Activated T-helper 17 cell treated with anti-CD3 and anti-CD28 coated beads, Interleukin-2, amount 50 U/mL, for 72 hours (primary cell): ENCODE measurements at regions not wholly inside any gene's neighbourhood (a gene's known extent, or its start where the extent isn't known, plus 50 kb on each side); places are given as distances from the start of the nearest gene placed in this dataset.

Experiments used
- ATAC-seq: fragments of 150-1000 bp; cut with Tn5 transposase; replicated peaks from 2 replicates; pipeline ENCODE4 v1.10.0; 2021; ENCODE audit warnings: mild to moderate bottlenecking, moderate library complexity
- H3K27ac Mint-ChIP-seq: one replicate; pipeline ENCODE4 v1.8.0; 2022; ENCODE audit warnings: mixed read lengths
- H3K27me3 Mint-ChIP-seq: one replicate; pipeline ENCODE4 v1.8.0; 2022; ENCODE audit warnings: mixed read lengths
- H3K36me3 Mint-ChIP-seq: one replicate; pipeline ENCODE4 v1.8.0; 2022; ENCODE audit warnings: low read depth, mild to moderate bottlenecking, mixed read lengths
- H3K4me1 Mint-ChIP-seq: one replicate; pipeline ENCODE4 v1.8.0; 2022; ENCODE audit warnings: mixed read lengths
- H3K4me3 Mint-ChIP-seq: one replicate; pipeline ENCODE4 v1.8.0; 2022; ENCODE audit warnings: mild to moderate bottlenecking, mixed read lengths
- H3K9me3 Mint-ChIP-seq: one replicate; pipeline ENCODE4 v1.8.0; 2022; ENCODE audit warnings: mixed read lengths

GRCh38 chr6:6771224-6771945 lies 182.9 kb downstream of the LY86 start:
- H3K27me3 Mint-ChIP-seq: peaks cover 20% of the 10 kb centered on the region
- no peak overlapping the region for H3K4me3 Mint-ChIP-seq
- ATAC-seq: no peak
- H3K4me1 Mint-ChIP-seq: no peaks in the 10 kb centered on the region
- H3K36me3 Mint-ChIP-seq: no peaks in the 10 kb centered on the region
- H3K27ac Mint-ChIP-seq: no peak overlapping the region
- H3K9me3 Mint-ChIP-seq: no peaks in the 10 kb centered on the region

GRCh38 chr6:6771964-6772363 lies 183.4 kb downstream of the LY86 start:
- Mint-ChIP-seq H3K9me3 (peaks cover 4% of the 10 kb centered on the region), H3K36me3 (no peaks in the 10 kb centered on the region), H3K4me1 (no peaks in the 10 kb centered on the region), H3K4me3 (no peak overlapping the region), H3K27ac (no peak overlapping the region), H3K27me3 (peaks cover 25% of the 10 kb centered on the region)
- ATAC-seq: no peak

- Mint-ChIP-seq H3K4me3 (no peak overlapping the region), H3K27me3 (peaks cover 27% of the 10 kb centered on the region), H3K36me3 (no peaks in the 10 kb centered on the region), H3K4me1 (no peaks in the 10 kb centered on the region), H3K9me3 (peaks cover 5% of the 10 kb centered on the region), H3K27ac (no peak overlapping the region)
- no peak for ATAC-seq
Measured at GRCh38 chr6:6772751-6773150, 184.2 kb downstream of the LY86 start.

GRCh38 chr6:6775074-6775473 lies 186.6 kb downstream of the LY86 start:
- ATAC-seq: no peak
- H3K36me3 Mint-ChIP-seq: no peaks in the 10 kb centered on the region

GRCh38 chr6:6780231-6780630 lies 191.7 kb downstream of the LY86 start:
- Mint-ChIP-seq H3K27ac (no peak overlapping the region), H3K36me3 (no peaks in the 10 kb centered on the region), H3K27me3 (peaks cover 30% of the 10 kb centered on the region), H3K4me3 (no peak overlapping the region), H3K4me1 (no peaks in the 10 kb centered on the region), H3K9me3 (peaks cover 5% of the 10 kb centered on the region)
- ATAC-seq: no peak

More at GRCh38 chr6:6775074-6775473, 186.6 kb downstream of the LY86 start:
- Mint-ChIP-seq H3K27me3 (peaks cover 39% of the 10 kb centered on the region), H3K9me3 (peaks cover 5% of the 10 kb centered on the region), H3K27ac (no peak overlapping the region), H3K4me1 (no peaks in the 10 kb centered on the region), H3K4me3 (no peak overlapping the region)

- H3K4me3 Mint-ChIP-seq: no peak overlapping the region
- no peak overlapping the region for H3K27ac Mint-ChIP-seq
- H3K27me3 Mint-ChIP-seq: peaks cover 24% of the 10 kb centered on the region
- no peaks in the 10 kb centered on the region for H3K4me1 Mint-ChIP-seq
- ATAC-seq: no peak
- peaks cover 5% of the 10 kb centered on the region for H3K9me3 Mint-ChIP-seq
- no peaks in the 10 kb centered on the region for H3K36me3 Mint-ChIP-seq
Measured at GRCh38 chr6:6781172-6781872, 192.8 kb downstream of the LY86 start.

- Mint-ChIP-seq H3K9me3 (peaks cover 2% of the 10 kb centered on the region), H3K4me3 (no peak overlapping the region), H3K27me3 (peaks cover 19% of the 10 kb centered on the region), H3K27ac (no peak overlapping the region), H3K4me1 (no peaks in the 10 kb centered on the region), H3K36me3 (no peaks in the 10 kb centered on the region)
- ATAC-seq: no peak
Measured at GRCh38 chr6:6781873-6782227, 193.3 kb downstream of the LY86 start.

- no peaks in the 10 kb centered on the region for H3K4me1 Mint-ChIP-seq
- H3K27ac Mint-ChIP-seq: no peak overlapping the region
- no peaks in the 10 kb centered on the region for H3K9me3 Mint-ChIP-seq
- no peak overlapping the region for H3K4me3 Mint-ChIP-seq
- no peaks in the 10 kb centered on the region for H3K36me3 Mint-ChIP-seq
- H3K27me3 Mint-ChIP-seq: peaks cover 11% of the 10 kb centered on the region
- ATAC-seq: no peak
Measured at GRCh38 chr6:6783721-6784120, 195.2 kb downstream of the LY86 start.

- no peaks in the 10 kb centered on the region for H3K36me3 Mint-ChIP-seq
- peaks cover 5% of the 10 kb centered on the region for H3K27me3 Mint-ChIP-seq
- H3K4me3 Mint-ChIP-seq: no peak overlapping the region
- no peaks in the 10 kb centered on the region for H3K4me1 Mint-ChIP-seq
- no peak overlapping the region for H3K27ac Mint-ChIP-seq
- ATAC-seq: no peak
- H3K9me3 Mint-ChIP-seq: no peaks in the 10 kb centered on the region
Measured at GRCh38 chr6:6784514-6785162, 196.1 kb downstream of the LY86 start.

GRCh38 chr6:6785163-6785521 lies 196.6 kb downstream of the LY86 start:
- Mint-ChIP-seq H3K27ac (no peak overlapping the region), H3K4me3 (no peak overlapping the region), H3K4me1 (no peaks in the 10 kb centered on the region), H3K27me3 (no peaks in the 10 kb centered on the region), H3K36me3 (no peaks in the 10 kb centered on the region), H3K9me3 (no peaks in the 10 kb centered on the region)
- no peak for ATAC-seq

- no peaks in the 10 kb centered on the region for H3K27me3 Mint-ChIP-seq
- H3K27ac Mint-ChIP-seq: no peak overlapping the region
- H3K4me3 Mint-ChIP-seq: no peak overlapping the region
- no peaks in the 10 kb centered on the region for H3K9me3 Mint-ChIP-seq
- H3K36me3 Mint-ChIP-seq: no peaks in the 10 kb centered on the region
- H3K4me1 Mint-ChIP-seq: no peaks in the 10 kb centered on the region
- peak; percentile 64 for ATAC-seq
Measured at GRCh38 chr6:6788394-6789032, 200.0 kb downstream of the LY86 start.

- Mint-ChIP-seq H3K27me3 (no peaks in the 10 kb centered on the region), H3K4me1 (peaks cover 6% of the 10 kb centered on the region), H3K9me3 (no peaks in the 10 kb centered on the region), H3K36me3 (no peaks in the 10 kb centered on the region), H3K27ac (no peak overlapping the region), H3K4me3 (no peak overlapping the region)
- ATAC-seq: no peak
Measured at GRCh38 chr6:6790393-6790792, 201.9 kb downstream of the LY86 start.

GRCh38 chr6:6790891-6791290 lies 202.4 kb downstream of the LY86 start:
- peak; percentile 73 for ATAC-seq
- no peak overlapping the region for H3K4me3 Mint-ChIP-seq
- no peaks in the 10 kb centered on the region for H3K36me3 Mint-ChIP-seq
- H3K4me1 Mint-ChIP-seq: peaks cover 6% of the 10 kb centered on the region
- no peaks in the 10 kb centered on the region for H3K27me3 Mint-ChIP-seq
- H3K27ac Mint-ChIP-seq: no peak overlapping the region
- no peaks in the 10 kb centered on the region for H3K9me3 Mint-ChIP-seq

- H3K4me3 Mint-ChIP-seq: no peak overlapping the region
- peaks cover 6% of the 10 kb centered on the region for H3K27me3 Mint-ChIP-seq
- no peaks in the 10 kb centered on the region for H3K36me3 Mint-ChIP-seq
- H3K9me3 Mint-ChIP-seq: no peaks in the 10 kb centered on the region
- peak; percentile 27 for ATAC-seq
- H3K27ac Mint-ChIP-seq: no peak overlapping the region
- H3K4me1 Mint-ChIP-seq: peaks cover 18% of the 10 kb centered on the region
Measured at GRCh38 chr6:6793388-6794250, 205.1 kb downstream of the LY86 start.
